NCI-H1048 (cell line): ENCODE measurements at regions not wholly inside any gene's neighbourhood (a gene's known extent, or its start where the extent isn't known, plus 50 kb on each side); places are given as distances from the start of the nearest gene placed in this dataset.

Source experiments
- DNase-seq: peaks from one replicate; lab custom pipeline; 2025; lab: John Stamatoyannopoulos, UW

GRCh38 chr10:6640433-6641040 is 60.5 kb upstream of the PRKCQ start:
- no peak for DNase-seq

GRCh38 chr10:6637053-6637452 is 57.0 kb upstream of the PRKCQ start:
- DNase-seq = no peak

GRCh38 chr10:6635784-6636183 is 55.7 kb upstream of the PRKCQ start:
- no peak for DNase-seq
